MG63 (cell line): ENCODE measurements at regions not wholly inside any gene's neighbourhood (a gene's known extent, or its start where the extent isn't known, plus 50 kb on each side); places are given as distances from the start of the nearest gene placed in this dataset.
"Not testable (repeated sequence)": the region's sequence is repeated elsewhere in the genome, so short reads cannot be mapped to it uniquely, and the experiment has no call there.

Source experiments
- DNase-seq: peaks from one replicate; pipeline ENCODE4 v3.0.0-alpha.2; 2020
- H3K27me3 ChIP-seq: fragments of 250-450 bp; sonication (Bioruptor Pico); 2 replicates; pipeline ENCODE4 v1.5.1; 2020; ENCODE audit warnings: mild to moderate bottlenecking, moderate library complexity
- H3K36me3 ChIP-seq: fragments of 250-450 bp; sonication (Bioruptor Pico); 2 replicates; pipeline ENCODE4 v1.5.1; 2020; ENCODE audit warnings: mild to moderate bottlenecking, moderate library complexity
- H3K4me3 ChIP-seq: fragments of 250-450 bp; sonication (Bioruptor Pico); 2 replicates; pipeline ENCODE4 v1.5.1; 2020; ENCODE audit warnings: mild to moderate bottlenecking, moderate library complexity
- H3K9me3 ChIP-seq: fragments of 250-450 bp; sonication (Bioruptor Pico); 2 replicates; pipeline ENCODE4 v1.5.1; 2020; ENCODE audit warnings: mild to moderate bottlenecking, moderate library complexity

GRCh38 chr14:37972941-37973887 lies 234.5 kb upstream of the SSTR1 start:
- DNase-seq = no peak
- Histone ChIP-seq H3K4me3 (no peak overlapping the region), H3K9me3 (no peaks in the 10 kb centered on the region), H3K36me3 (no peaks in the 10 kb centered on the region), H3K27me3 (no peaks in the 10 kb centered on the region)

GRCh38 chr14:37974421-37974820 lies 233.3 kb upstream of the SSTR1 start:
- H3K36me3 ChIP-seq = no peaks in the 10 kb centered on the region
- H3K9me3 ChIP-seq = no peaks in the 10 kb centered on the region
- no peak overlapping the region for H3K4me3 ChIP-seq
- no peaks in the 10 kb centered on the region for H3K27me3 ChIP-seq
- no peak for DNase-seq

- no peaks in the 10 kb centered on the region for H3K9me3 ChIP-seq
- DNase-seq = no peak
- H3K4me3 ChIP-seq = no peak overlapping the region
- H3K27me3 ChIP-seq = no peaks in the 10 kb centered on the region
- H3K36me3 ChIP-seq = no peaks in the 10 kb centered on the region
These were observed 230.2 kb upstream of the SSTR1 start for GRCh38 chr14:37977481-37977880.

- Histone ChIP-seq H3K36me3 (no peaks in the 10 kb centered on the region), H3K9me3 (no peaks in the 10 kb centered on the region), H3K4me3 (no peak overlapping the region), H3K27me3 (no peaks in the 10 kb centered on the region)
- no peak for DNase-seq
These were observed 221.8 kb upstream of the SSTR1 start for GRCh38 chr14:37985826-37986470.

GRCh38 chr14:37988472-37988871 lies 219.2 kb upstream of the SSTR1 start:
- Histone ChIP-seq H3K4me3 (no peak overlapping the region), H3K9me3 (no peaks in the 10 kb centered on the region), H3K36me3 (no peaks in the 10 kb centered on the region), H3K27me3 (no peaks in the 10 kb centered on the region)
- DNase-seq = no peak

GRCh38 chr14:37991027-37991426 lies 216.7 kb upstream of the SSTR1 start:
- Histone ChIP-seq H3K9me3 (no peaks in the 10 kb centered on the region), H3K36me3 (no peaks in the 10 kb centered on the region), H3K4me3 (no peak overlapping the region), H3K27me3 (no peaks in the 10 kb centered on the region)
- DNase-seq = no peak

- DNase-seq = no peak
- Histone ChIP-seq H3K9me3 (no peaks in the 10 kb centered on the region), H3K27me3 (no peaks in the 10 kb centered on the region), H3K36me3 (no peaks in the 10 kb centered on the region), H3K4me3 (no peak overlapping the region)
These were observed 215.2 kb upstream of the SSTR1 start for GRCh38 chr14:37992499-37992898.

- no peaks in the 10 kb centered on the region for H3K36me3 ChIP-seq
- H3K4me3 ChIP-seq = no peak overlapping the region
- no peaks in the 10 kb centered on the region for H3K9me3 ChIP-seq
- DNase-seq = no peak
- H3K27me3 ChIP-seq = no peaks in the 10 kb centered on the region
These were observed 212.8 kb upstream of the SSTR1 start for GRCh38 chr14:37994846-37995372.

GRCh38 chr14:37997017-37997416 lies 210.7 kb upstream of the SSTR1 start:
- H3K9me3 ChIP-seq = no peaks in the 10 kb centered on the region
- no peaks in the 10 kb centered on the region for H3K36me3 ChIP-seq
- no peak for DNase-seq
- no peak overlapping the region for H3K4me3 ChIP-seq
- no peaks in the 10 kb centered on the region for H3K27me3 ChIP-seq

- no peak for DNase-seq
- no peaks in the 10 kb centered on the region for H3K9me3 ChIP-seq
- H3K4me3 ChIP-seq = no peak overlapping the region
- no peaks in the 10 kb centered on the region for H3K27me3 ChIP-seq
- no peaks in the 10 kb centered on the region for H3K36me3 ChIP-seq
These were observed 207.4 kb upstream of the SSTR1 start for GRCh38 chr14:38000340-38000739.

- no peak for DNase-seq
- H3K27me3 ChIP-seq = no peaks in the 10 kb centered on the region
- H3K9me3 ChIP-seq = no peaks in the 10 kb centered on the region
- H3K4me3 ChIP-seq = no peak overlapping the region
- H3K36me3 ChIP-seq = no peaks in the 10 kb centered on the region
These were observed 206.2 kb upstream of the SSTR1 start for GRCh38 chr14:38001501-38001900.

GRCh38 chr14:38003746-38004609 lies 203.7 kb upstream of the SSTR1 start:
- no peak for DNase-seq

GRCh38 chr14:38004610-38004879 lies 203.2 kb upstream of the SSTR1 start:
- no peaks in the 10 kb centered on the region for H3K36me3 ChIP-seq
- no peaks in the 10 kb centered on the region for H3K27me3 ChIP-seq
- DNase-seq = no peak
- H3K9me3 ChIP-seq = no peaks in the 10 kb centered on the region
- no peak overlapping the region for H3K4me3 ChIP-seq

More at GRCh38 chr14:38003746-38004609, 203.7 kb upstream of the SSTR1 start:
- H3K9me3 ChIP-seq = no peaks in the 10 kb centered on the region
- no peaks in the 10 kb centered on the region for H3K27me3 ChIP-seq
- no peaks in the 10 kb centered on the region for H3K36me3 ChIP-seq
- no peak overlapping the region for H3K4me3 ChIP-seq

GRCh38 chr14:38011156-38011555 lies 196.5 kb upstream of the SSTR1 start:
- not testable (repeated sequence) for H3K27me3 ChIP-seq, H3K4me3 ChIP-seq, DNase-seq, H3K9me3 ChIP-seq, H3K36me3 ChIP-seq

- DNase-seq = no peak
- no peaks in the 10 kb centered on the region for H3K9me3 ChIP-seq
- no peaks in the 10 kb centered on the region for H3K36me3 ChIP-seq
These were observed 195.6 kb upstream of the SSTR1 start for GRCh38 chr14:38012056-38012455.

GRCh38 chr14:38016497-38016896 lies 191.2 kb upstream of the SSTR1 start:
- Histone ChIP-seq H3K4me3 (no peak overlapping the region), H3K36me3 (no peaks in the 10 kb centered on the region), H3K9me3 (no peaks in the 10 kb centered on the region), H3K27me3 (no peaks in the 10 kb centered on the region)
- no peak for DNase-seq

More at GRCh38 chr14:38012056-38012455, 195.6 kb upstream of the SSTR1 start:
- H3K4me3 ChIP-seq = no peak overlapping the region
- H3K27me3 ChIP-seq = no peaks in the 10 kb centered on the region

- DNase-seq = no peak
- no peaks in the 10 kb centered on the region for H3K36me3 ChIP-seq
- no peak overlapping the region for H3K4me3 ChIP-seq
- no peaks in the 10 kb centered on the region for H3K9me3 ChIP-seq
- H3K27me3 ChIP-seq = no peaks in the 10 kb centered on the region
These were observed 185.8 kb upstream of the SSTR1 start for GRCh38 chr14:38021861-38022260.
